Inferior parietal cortex (tissue), 1 donor: ENCODE measurements at regions not wholly inside any gene's neighbourhood (a gene's known extent, or its start where the extent isn't known, plus 50 kb on each side); places are given as distances from the start of the nearest gene placed in this dataset.
"Not testable (repeated sequence)": the region's sequence is repeated elsewhere in the genome, so short reads cannot be mapped to it uniquely, and the experiment has no call there.

Experiments used
- DNase-seq: peaks from one replicate; pipeline ENCODE4 v3.0.0-alpha.2; 2016; ENCODE audit errors: extremely low spot score

DNA sequence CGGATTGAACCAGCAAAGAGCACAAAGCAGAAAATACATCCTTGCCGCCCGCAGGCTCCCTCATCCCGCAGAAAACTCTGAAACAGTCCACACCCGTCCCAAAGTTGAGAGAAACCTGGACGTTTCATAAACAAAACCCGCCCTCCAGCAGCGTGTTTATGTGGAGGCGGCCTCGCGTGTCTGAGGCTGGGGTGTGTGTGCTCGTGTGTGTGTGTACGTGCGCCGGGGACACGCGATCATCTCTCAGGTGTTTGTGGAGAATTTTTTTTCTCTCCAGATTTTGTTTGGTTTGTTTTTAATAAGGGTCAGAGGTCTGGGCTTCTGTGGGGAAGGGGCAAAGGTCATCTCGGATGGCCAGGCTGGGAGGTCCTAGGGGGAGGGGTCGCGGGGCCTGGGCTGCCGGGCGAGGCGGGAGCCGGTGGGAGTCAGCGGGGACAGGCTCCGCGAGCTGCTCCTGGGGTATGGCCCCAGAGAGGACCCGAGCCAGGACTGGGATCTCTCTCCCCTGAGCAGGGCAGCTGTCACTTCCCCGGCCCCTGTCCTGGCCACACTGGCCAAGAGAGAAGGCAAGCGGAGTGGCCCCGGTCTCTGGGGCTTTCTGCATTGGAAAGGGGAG is 206.4 kb downstream of the C9orf50 start:
- no peak for DNase-seq

DNA sequence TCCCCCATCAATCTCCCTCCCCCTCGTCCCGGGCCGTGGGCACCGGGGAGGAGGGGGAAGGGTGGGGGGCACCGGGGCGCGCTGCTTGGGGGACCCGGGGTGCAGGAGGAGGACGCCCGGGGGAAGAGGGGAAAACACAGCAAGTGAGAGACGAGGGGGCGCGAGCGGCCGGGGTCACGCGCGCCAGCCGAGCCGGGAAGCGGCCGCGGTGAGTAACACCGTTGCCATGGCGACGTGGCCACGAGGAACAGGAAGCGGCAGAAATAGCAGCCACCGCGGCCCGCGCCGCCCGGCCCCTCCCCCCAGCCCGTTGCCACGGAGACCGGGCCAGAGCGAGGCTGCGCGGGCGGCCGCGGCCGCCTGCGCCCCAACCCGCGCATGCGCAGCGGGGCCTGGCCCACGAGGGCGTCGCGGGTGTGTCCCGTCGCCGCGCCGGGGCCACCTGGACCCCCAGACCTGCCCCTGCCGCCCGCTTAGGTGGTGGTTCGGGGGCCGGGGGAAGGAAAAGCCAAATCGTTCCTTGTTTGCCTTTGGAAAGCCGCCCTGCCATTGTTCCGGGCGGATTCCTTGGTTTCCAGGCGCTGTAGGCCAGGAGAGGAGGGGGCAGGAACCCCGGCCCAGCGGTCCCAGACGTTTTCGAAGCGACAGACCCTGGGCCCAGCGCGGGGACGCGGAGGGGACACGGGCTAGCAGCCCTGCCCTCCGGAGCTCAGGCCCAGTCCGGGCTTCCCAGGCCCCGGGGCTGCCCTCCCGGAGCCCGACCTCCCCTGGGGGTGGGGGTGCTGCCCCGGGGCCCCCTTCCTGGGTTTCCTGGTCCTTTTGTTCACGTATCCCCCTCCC is 207.1 kb downstream of the C9orf50 start:
- peak; percentile 93 for DNase-seq

DNA sequence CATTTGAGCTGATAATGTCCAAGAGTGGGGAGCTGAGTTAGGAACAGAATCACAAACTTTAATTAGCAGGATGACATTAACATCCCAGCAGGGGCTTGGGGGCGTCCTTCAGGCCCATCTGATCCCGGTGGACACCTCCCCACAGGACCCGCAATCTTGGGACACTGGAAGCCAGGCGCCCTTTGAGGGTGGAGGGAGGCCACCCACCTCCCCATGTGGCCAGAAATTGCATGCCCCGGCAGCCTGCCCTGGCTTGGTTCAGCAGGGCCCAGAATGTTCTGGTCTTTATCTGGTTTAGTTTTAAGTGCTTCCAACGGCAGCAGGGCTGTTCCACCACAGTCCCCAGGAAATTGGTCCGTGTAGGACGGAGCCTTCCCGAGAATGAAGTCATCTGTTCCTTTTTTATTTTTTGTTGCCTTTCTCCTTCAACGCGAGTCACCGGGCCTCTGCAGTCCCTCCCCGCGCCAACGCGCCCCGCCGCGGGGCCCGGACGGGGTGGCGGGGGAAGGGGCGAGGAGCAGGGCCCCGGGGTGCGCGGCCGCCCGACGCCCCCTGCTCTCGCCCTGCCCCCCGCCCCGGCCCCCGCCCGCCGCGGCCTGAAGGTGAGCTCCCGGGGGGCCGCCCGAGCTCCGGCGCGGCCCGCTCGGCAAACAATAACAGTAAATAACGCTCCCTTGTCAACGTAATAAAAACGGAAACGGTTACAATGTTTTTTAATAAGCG is 207.9 kb downstream of the C9orf50 start:
- DNase-seq = peak; percentile 73

DNA sequence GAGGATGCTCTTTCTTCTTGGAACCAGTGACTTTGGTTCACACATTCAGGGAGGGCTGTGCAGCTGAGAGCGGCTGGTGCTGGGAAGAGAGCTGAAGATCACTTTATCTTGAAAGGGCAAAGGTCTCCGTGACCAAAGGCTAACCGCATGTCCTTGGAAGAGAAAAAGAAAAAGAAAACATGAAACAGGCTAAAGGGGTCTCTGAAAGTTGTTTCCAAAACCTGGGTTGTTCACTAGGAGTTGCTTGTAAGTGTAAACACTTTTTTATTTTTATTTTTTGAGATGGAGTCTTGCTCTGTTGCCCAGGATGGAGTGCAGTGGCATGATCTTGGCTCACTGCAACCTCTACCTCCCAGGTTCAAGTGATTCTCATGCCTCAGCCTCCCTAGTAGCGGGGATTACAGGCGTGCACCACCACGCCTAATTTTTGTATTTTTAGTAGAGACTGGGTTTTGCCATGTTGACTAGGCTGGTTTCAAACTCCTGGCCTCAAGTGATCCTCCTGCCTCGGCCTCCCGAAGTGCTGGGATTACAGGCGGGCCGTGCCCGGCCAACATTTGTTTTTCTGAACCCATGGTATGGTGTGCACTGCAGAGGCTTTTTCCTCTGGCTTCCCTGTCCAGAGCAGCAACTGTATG is 208.6 kb downstream of the C9orf50 start:
- DNase-seq = not testable (repeated sequence)

DNA sequence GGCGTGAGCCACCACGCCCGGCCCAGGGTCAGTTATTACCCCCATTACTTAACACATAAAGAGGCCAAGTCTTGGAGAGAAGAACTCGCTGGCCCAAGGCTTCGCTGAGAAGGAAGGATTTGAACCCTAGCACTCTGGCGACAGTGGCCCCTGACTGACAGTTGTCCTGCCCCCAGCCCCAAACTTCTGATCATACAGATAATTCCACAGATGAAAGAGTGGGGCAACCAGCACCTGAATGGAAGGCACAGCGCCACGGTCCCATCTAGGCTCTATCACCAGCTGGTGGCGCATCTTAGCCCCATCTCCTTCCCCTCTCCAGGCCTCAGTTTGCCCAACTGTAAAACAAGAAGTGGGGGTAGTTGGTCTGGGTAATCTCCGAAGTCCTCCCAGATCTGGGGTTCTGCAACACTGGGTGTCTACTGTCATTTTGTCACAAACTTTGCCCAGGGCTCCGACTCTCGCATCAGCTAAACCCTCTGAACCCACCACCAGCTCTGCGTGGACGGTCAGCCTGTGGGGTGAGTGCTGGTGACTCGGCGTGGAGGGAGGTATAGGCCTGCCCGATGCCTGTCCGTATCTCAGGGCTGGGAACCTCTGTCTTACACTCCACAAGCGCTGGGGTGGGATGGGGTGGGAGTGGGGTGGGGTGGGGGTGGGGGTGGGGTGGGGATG is 209.3 kb downstream of the C9orf50 start:
- DNase-seq = no peak

DNA sequence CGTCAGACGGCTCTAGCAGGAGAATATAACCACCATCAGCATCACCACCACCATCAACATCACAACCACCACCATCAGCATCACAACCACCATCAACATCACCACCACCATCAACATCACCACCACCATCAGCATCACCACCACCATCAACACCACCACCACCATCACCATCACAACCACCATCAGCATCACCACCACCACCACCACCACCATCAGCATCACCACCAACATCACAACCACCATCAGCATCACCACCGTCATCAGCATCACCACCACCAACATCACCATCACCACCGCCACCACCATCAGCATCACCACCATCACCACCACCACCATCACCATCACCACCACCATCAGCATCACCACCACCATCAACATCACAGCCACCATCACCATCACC is 210.7 kb downstream of the C9orf50 start:
- DNase-seq = no peak

DNA sequence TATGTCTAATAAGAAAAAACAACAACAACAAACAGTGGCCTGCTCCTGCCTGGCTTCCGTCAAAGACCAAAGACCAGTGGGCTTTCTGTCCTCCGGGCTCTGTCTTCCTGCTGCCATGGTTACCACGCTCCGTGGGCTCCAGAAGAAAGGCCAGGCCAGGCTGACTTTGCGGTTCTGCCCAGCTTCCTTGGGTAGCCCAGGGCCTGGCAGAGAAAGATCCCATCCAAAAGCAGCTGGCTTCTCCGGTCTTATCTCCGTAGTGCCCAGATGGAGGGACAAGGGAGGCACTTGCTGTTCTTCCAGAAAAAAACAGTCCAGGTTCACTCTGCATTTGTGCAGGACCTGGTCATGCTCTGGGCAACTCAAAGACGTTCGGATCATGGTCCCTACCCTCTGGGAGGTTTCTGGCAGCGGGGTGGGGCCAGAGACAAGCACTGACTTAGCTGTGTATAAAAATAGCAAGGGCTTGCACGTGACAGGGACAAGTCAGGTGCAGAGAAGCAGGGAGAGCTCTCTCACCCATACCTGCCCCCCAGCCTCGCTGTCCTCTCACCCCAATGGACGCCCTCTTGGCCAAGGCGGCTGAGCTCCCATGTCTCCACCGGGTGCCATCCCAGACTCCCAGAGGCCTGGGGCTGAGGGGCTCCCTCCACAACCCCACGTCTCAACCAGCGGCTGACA is 212.2 kb downstream of the C9orf50 start:
- DNase-seq = no peak

DNA sequence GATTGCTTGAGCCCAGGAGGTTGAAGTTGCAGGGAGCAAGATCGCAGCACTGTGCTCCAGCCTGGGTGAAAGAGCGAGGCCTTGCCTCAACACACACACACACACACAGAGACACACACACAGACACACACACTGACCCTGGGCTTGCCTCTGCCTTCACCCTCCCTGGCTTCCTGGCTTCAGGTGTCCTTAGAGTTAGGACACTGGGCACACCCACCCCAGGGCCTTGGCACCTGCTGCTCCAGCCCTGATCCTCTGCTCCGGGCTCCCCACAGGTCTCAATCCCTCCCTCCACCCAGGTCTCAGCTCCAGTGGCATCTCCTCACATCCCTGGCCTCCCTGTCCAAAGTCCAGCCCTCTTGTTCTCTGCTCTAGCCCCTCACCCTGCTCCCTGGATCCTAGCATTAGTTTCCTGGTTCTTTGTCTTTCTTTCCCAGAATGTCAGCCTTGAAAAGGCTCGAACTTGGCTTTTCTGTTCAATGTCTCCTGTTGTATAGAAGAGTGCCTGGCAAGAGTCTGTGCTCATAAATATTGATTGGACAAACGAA is 212.9 kb downstream of the C9orf50 start:
- no peak for DNase-seq

DNA sequence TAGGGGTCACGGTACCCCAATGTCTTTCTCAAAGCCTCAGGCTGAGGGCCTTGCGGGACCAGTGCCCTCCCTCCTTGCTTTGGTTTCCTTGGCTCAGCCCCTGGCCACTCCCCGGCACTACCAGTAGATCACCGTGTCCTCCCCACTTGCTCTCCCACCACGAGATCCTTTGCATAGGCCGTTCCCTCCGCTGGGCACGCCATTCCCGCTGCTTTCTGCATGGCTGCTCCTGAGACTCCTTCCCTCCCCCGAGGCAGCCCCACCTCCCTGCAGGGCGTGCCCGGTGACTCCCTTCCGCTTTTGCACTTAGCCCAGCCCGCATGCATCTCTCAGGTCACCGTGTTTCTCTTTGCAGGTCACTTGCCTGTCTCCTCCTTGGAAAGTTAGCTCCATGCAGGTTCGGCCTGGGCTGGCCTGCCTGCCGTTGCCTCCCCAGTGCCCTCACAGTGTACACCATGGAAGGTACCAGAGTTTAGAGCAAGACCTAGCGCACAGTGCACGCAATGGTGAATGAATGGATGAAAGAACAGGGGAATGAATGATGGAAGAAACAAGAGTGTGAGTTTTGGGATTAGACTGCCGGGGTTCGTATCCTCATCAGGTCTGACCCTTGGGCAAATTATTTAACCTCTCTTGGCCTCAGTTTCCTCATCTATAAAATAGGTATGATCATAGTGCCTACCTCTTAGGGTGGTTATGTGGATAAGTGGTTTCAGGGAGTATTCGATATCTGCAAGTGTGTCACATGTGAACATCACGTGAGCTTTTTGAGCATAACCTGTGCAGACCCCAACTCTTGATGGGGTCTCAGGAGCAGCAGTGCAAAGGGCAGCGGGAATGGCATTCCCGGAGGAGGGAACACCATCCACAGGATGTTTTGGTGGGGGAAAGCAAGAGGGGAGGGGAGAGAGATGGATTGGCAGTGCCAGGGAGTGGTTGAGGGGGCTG is 214.3 kb downstream of the C9orf50 start:
- no peak for DNase-seq

DNA sequence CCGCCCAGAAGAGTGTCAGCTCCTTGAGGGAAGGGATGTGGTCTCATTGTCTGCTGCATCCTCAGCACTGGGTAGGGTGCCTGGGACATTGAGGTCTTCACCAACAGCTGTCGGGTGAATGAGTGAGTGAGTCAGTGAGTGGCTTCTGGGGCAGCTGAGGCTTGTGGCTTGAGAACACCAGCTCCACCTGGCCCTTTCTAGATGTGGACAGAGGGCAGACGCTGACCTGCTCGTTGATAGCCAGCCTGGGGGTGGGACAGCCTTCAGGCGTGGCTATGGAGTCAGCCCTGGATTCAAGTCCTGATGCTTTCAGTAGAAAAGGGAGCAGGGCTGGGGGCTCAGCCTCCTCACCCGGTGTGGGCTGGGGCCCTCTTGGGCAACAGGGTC is 215.1 kb downstream of the C9orf50 start:
- DNase-seq = no peak

DNA sequence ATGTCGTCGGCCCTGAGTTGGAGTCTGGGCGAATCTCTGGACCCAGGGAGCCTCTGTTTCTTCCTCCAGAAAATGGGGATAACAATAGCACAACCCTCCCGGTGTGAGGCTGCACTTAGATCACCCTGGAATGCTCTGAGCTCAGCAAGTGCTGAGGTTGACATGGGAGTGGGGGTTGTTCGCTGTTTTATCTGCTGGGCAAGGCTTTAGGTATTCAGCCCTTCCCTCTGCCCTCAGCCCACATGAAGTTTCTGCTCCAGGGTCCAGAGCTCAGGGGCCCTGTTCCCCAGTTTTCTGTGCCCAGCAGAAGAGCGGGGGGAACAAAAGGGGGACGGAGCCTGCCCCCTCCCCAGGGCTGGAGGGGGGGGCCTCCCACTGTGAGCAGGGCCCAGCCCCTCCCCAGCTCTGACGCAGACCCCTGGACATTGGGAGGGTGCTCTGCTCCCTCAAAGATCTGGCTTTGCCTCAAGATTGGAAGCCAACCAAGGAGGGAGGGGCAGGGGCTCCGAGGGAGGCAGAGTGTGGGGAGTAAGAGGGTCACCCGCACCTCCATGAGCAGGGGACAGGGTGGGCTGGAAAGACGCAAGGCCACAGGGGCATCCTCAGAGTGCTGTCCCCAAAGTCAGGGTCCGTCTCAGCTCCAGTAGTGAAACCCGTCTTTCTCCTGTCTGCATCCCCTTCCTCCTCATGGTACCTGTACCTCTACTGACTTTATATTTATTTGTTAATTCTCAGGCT is 215.6 kb downstream of the C9orf50 start:
- no peak for DNase-seq

DNA sequence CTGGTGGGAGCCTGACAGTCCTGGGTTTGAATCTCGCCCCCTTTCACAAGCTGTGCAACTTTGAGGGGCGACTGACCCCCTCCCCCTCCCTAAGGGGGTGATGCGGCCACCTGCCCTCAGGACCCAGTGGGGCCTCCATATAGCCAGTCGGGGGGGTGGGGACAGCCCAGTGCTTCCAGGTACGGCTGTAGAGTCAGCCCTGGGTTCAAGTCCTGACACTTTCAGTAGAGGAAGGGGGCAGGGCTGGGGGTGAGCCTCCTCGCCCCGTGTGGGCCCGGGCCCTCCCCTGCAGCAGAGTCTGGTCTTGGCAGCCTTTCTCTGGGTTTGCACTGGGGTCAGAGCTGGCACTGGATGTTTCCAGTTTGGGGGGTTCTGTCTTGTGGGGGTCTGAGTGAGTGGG is 216.3 kb downstream of the C9orf50 start:
- no peak for DNase-seq

DNA sequence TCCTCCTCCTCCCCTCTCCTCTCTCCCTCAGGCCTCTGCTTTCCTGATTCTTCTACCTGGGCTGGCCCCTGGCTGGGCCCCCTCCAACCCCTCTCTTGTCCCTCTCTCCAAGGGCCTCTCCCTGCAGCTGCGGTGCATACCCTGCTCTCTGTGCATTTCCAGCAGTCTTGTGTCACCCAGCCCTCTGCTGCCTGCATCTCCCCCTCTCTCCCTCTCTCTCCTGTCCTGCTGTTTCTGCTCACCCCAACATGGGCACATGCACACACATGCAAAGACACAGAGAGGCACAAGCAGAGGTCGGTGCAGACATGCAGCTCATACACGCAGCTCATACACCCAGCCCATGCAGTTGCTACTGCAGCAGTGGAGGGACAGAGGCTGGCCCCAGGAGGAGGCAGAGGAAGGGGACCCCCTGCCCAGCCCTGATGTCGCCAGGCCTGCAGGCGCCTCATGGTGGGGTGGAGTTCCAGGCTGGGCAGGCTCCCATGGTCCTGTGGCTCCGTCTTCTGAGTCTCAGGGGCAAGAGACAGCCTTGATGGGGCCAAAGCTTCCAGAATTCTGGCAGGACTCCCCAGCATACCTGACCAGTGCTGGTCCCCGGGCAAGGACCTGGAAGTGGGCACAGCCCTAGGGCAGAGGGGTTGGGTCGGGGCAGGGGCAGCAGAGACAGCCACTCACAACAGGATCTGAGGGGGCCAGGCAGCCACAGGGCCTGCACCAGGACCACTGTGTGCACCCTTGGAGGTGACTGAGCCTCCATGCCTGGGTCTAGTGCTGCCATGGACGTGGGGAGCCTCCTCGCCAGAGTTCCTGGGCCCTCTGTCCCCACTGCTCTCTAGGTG is 216.9 kb downstream of the C9orf50 start:
- DNase-seq = no peak

DNA sequence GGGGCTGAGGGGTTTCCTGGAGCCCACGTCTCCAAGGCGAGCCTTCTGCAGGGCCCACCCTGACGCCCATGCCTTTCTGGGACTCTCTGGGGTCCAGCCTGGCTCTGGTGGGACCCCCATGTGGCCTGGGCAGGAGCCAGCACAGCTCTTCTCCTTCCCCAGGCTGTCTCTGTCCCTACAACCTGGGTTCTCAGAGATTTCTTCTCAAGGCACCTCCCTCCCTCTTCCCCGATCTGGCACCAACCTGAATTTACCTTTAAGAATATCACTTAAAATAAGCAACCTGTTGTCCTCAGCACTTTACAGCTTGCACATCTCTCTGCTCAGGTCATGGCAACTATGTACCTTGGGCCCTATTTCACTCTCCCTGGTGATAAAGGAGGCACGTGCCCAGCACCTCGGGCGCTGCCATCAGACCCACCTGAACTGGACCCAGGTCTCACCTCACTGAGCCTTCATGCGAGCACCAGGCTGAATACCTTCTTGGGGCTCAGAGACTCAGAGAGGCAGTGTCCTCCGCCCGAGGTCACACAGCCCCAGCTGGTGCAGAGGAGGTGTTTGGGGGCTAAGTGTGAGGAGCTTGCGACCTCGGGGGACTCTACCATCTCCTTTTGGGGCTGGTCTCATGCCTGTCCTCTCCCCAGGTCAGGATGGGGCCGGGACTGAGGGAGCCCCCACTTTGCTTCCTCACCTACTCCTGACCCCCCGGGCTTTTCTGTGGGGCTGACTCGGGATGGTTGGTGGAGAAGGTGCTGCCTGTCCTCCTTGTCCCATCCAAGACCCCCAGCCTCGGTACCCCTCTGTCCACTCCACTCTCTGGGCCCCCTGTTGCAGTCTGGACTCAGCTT is 217.7 kb downstream of the C9orf50 start:
- no peak for DNase-seq

DNA sequence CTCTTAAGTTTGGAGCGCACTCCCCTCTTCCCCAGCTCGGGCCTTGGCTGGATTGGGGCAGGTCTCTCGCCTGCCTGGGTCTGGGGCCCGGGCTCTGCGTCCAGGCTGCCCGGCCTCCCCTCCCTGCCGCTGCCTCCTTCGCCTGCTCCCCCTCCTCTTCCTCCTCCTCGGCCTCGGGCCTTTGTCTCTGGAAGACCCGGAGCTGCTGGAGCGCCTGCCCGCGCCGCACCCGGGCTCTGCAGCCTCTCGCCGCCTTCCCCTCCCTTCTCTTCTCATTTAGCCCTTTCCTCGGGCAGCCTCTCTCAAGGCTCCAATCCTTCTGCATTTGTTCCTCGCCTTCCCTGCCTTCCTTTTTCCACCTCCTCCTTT is 218.5 kb downstream of the C9orf50 start:
- DNase-seq = no peak

DNA sequence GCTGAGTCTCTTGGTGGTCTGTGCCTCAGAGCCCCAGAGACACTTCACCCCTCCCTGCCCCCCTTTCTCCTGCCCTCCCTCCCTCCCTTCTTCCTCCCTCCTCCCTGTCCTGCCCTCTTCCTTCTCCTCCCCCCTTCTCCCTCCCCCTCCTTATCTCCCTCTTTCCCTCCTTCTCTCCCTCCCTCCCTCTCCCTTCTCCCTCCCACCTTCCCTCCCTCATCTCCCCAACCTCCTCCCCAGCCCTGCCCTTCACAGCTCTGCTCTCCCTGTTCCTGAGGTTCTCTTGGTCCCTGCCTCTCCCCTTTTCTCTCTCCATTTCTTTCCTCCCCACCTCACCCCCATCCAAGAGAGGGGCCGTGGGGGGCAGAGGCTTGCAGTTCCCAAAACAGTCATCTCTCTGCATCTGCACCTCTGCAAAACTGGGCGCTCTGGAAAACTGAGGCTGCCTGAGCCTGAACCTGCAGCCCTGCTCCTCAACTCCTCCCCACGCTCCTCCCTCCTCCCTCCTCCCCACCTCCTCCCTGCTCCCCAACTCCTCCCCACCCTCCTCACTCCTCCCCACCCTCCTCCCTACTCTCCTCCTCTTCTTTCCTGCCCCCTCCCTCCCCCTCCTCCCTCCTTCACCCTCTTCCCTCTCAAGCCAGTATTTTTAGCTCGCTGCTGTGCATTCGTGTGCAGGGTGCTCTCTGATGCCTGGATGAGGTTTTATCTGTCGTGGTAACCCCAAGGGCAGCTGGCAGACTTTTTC is 219.1 kb downstream of the C9orf50 start:
- DNase-seq = no peak
